Activated CD4-positive, alpha-beta T cell treated with anti-CD3 and anti-CD28 coated beads for 36 hours (primary cell): ENCODE measurements at regions not wholly inside any gene's neighbourhood (a gene's known extent, or its start where the extent isn't known, plus 50 kb on each side); places are given as distances from the start of the nearest gene placed in this dataset.

ENCODE experiments used
- ATAC-seq: fragments of 200-7000 bp; cut with Tn5 transposase; one replicate; pipeline ENCODE4 v1.10.0; 2021; ENCODE audit warnings: mild to moderate bottlenecking, moderate library complexity
- CTCF ChIA-PET: fragments of 350-600 bp; sonication (Branson Sonifier 250); formaldehyde crosslinking; loops from one replicate; lab custom pipeline; 2021; ENCODE audit warnings: antibody characterized with exemption; lab: Charles Lee
- POLR2A ChIA-PET: fragments of 350-600 bp; sonication (Branson Sonifier 250); formaldehyde crosslinking; loops from one replicate; lab custom pipeline; 2021; ENCODE audit warnings: antibody characterized with exemption, inconsistent platforms; lab: Charles Lee
- DNase-seq: peaks from one replicate; pipeline ENCODE4 v3.0.0-alpha.2; 2020
- H3K27ac Mint-ChIP-seq: one replicate; pipeline ENCODE4 v1.8.0; 2021; ENCODE audit warnings: mixed read lengths
- H3K27me3 Mint-ChIP-seq: one replicate; pipeline ENCODE4 v1.8.0; 2021; ENCODE audit warnings: mixed read lengths
- H3K36me3 Mint-ChIP-seq: one replicate; pipeline ENCODE4 v1.8.0; 2021; ENCODE audit warnings: low read depth, mixed read lengths
- H3K4me1 Mint-ChIP-seq: one replicate; pipeline ENCODE4 v1.8.0; 2021; ENCODE audit warnings: mixed read lengths
- H3K4me3 Mint-ChIP-seq: one replicate; pipeline ENCODE4 v1.8.0; 2021; ENCODE audit warnings: mild to moderate bottlenecking, moderate library complexity, mixed read lengths
- H3K9me3 Mint-ChIP-seq: one replicate; pipeline ENCODE4 v1.8.0; 2021; ENCODE audit warnings: low read depth, mixed read lengths
- intact Hi-C, 2 experiments: fragments of 100-400 bp; cut with DNase I in 1 of 2; cut with micrococcal nuclease in 1 of 2; formaldehyde crosslinking; loops; one replicate each; pipeline versions ENCODE4 v1.14.2 to v1.15.1; 2022 to 2024; cut with DNase I, micrococcal nuclease

GRCh38 chr12:86837246-86837645 lies 581.1 kb upstream of the MGAT4C start:
- Mint-ChIP-seq H3K36me3 (no peaks in the 10 kb centered on the region), H3K4me3 (no peak overlapping the region), H3K4me1 (no peaks in the 10 kb centered on the region), H3K9me3 (peaks cover 8% of the 10 kb centered on the region), H3K27me3 (no peaks in the 10 kb centered on the region), H3K27ac (no peak overlapping the region)
- ChIA-PET POLR2A (no interaction called here), CTCF (interaction anchor here (0.6 kb wide), 1 partner anchor 852 kb away, joined by 3 read pairs; no protein-coding TSS in a partner anchor)
- intact Hi-C loops = no loop called here
- ATAC-seq (no peak), DNase-seq (no peak)

- no peak overlapping the region for H3K27ac Mint-ChIP-seq
- H3K27me3 Mint-ChIP-seq = no peaks in the 10 kb centered on the region
- intact Hi-C loops = no loop called here
- no peak overlapping the region for H3K4me3 Mint-ChIP-seq
- H3K9me3 Mint-ChIP-seq = peaks cover 3% of the 10 kb centered on the region
- DNase-seq = no peak
- ChIA-PET POLR2A (no interaction called here), CTCF (no interaction called here)
- H3K36me3 Mint-ChIP-seq = no peaks in the 10 kb centered on the region
- H3K4me1 Mint-ChIP-seq = no peaks in the 10 kb centered on the region
- no peak for ATAC-seq
Observed at GRCh38 chr12:86834217-86834616, 578.0 kb upstream of the MGAT4C start.

- POLR2A ChIA-PET = no interaction called here
- CTCF ChIA-PET = no interaction called here
- ATAC-seq (no peak), DNase-seq (no peak)
- peaks cover 3% of the 10 kb centered on the region for H3K9me3 Mint-ChIP-seq
- no peaks in the 10 kb centered on the region for H3K4me1 Mint-ChIP-seq
- H3K36me3 Mint-ChIP-seq = no peaks in the 10 kb centered on the region
- H3K4me3 Mint-ChIP-seq = no peak overlapping the region
- no peak overlapping the region for H3K27ac Mint-ChIP-seq
- intact Hi-C loops = no loop called here
- no peaks in the 10 kb centered on the region for H3K27me3 Mint-ChIP-seq
Observed at GRCh38 chr12:86827409-86827808, 571.2 kb upstream of the MGAT4C start.

GRCh38 chr12:86826051-86826450 lies 569.9 kb upstream of the MGAT4C start:
- no peak overlapping the region for H3K4me3 Mint-ChIP-seq
- H3K27ac Mint-ChIP-seq = no peak overlapping the region
- ATAC-seq = no peak
- intact Hi-C loops = no loop called here
- DNase-seq = no peak
- CTCF ChIA-PET = no interaction called here
- POLR2A ChIA-PET = no interaction called here
- peaks cover 3% of the 10 kb centered on the region for H3K9me3 Mint-ChIP-seq
- no peaks in the 10 kb centered on the region for H3K4me1 Mint-ChIP-seq
- H3K36me3 Mint-ChIP-seq = no peaks in the 10 kb centered on the region
- no peaks in the 10 kb centered on the region for H3K27me3 Mint-ChIP-seq

GRCh38 chr12:86801439-86801838 lies 545.2 kb upstream of the MGAT4C start:
- no peaks in the 10 kb centered on the region for H3K27me3 Mint-ChIP-seq
- intact Hi-C loops = no loop called here
- no peak overlapping the region for H3K27ac Mint-ChIP-seq
- CTCF ChIA-PET = no interaction called here
- ATAC-seq (no peak), DNase-seq (no peak)
- POLR2A ChIA-PET = no interaction called here
- no peaks in the 10 kb centered on the region for H3K36me3 Mint-ChIP-seq
- no peak overlapping the region for H3K4me3 Mint-ChIP-seq
- no peaks in the 10 kb centered on the region for H3K4me1 Mint-ChIP-seq
- peaks cover 4% of the 10 kb centered on the region for H3K9me3 Mint-ChIP-seq

GRCh38 chr12:86799616-86800015 lies 543.4 kb upstream of the MGAT4C start:
- Mint-ChIP-seq H3K27me3 (no peaks in the 10 kb centered on the region), H3K4me1 (no peaks in the 10 kb centered on the region), H3K36me3 (no peaks in the 10 kb centered on the region), H3K9me3 (peaks cover 2% of the 10 kb centered on the region), H3K27ac (no peak overlapping the region), H3K4me3 (no peak overlapping the region)
- DNase-seq (no peak), ATAC-seq (no peak)
- ChIA-PET POLR2A (no interaction called here), CTCF (no interaction called here)
- intact Hi-C loops = no loop called here

GRCh38 chr12:86796550-86796949 lies 540.4 kb upstream of the MGAT4C start:
- Mint-ChIP-seq H3K27me3 (no peaks in the 10 kb centered on the region), H3K9me3 (peaks cover 2% of the 10 kb centered on the region), H3K4me1 (no peaks in the 10 kb centered on the region), H3K4me3 (no peak overlapping the region), H3K36me3 (no peaks in the 10 kb centered on the region), H3K27ac (no peak overlapping the region)
- CTCF ChIA-PET = no interaction called here
- DNase-seq (no peak), ATAC-seq (no peak)
- POLR2A ChIA-PET = no interaction called here
- intact Hi-C loops = no loop called here

GRCh38 chr12:86788661-86789060 lies 532.5 kb upstream of the MGAT4C start:
- H3K27me3 Mint-ChIP-seq = no peaks in the 10 kb centered on the region
- no peak overlapping the region for H3K27ac Mint-ChIP-seq
- ChIA-PET CTCF (no interaction called here), POLR2A (no interaction called here)
- no peaks in the 10 kb centered on the region for H3K9me3 Mint-ChIP-seq
- intact Hi-C loops = no loop called here
- no peak for ATAC-seq
- no peak for DNase-seq
- no peak overlapping the region for H3K4me3 Mint-ChIP-seq
- H3K4me1 Mint-ChIP-seq = no peaks in the 10 kb centered on the region
- no peaks in the 10 kb centered on the region for H3K36me3 Mint-ChIP-seq

GRCh38 chr12:86787419-86787818 lies 531.2 kb upstream of the MGAT4C start:
- Mint-ChIP-seq H3K27me3 (no peaks in the 10 kb centered on the region), H3K9me3 (no peaks in the 10 kb centered on the region), H3K36me3 (no peaks in the 10 kb centered on the region), H3K4me1 (no peaks in the 10 kb centered on the region), H3K27ac (no peak overlapping the region), H3K4me3 (no peak overlapping the region)
- CTCF ChIA-PET = no interaction called here
- ATAC-seq = no peak
- DNase-seq = no peak
- intact Hi-C loops = no loop called here
- POLR2A ChIA-PET = no interaction called here

GRCh38 chr12:86777325-86777724 lies 521.1 kb upstream of the MGAT4C start:
- no peaks in the 10 kb centered on the region for H3K4me1 Mint-ChIP-seq
- CTCF ChIA-PET = no interaction called here

GRCh38 chr12:86774841-86775388 lies 518.7 kb upstream of the MGAT4C start:
- peaks cover 5% of the 10 kb centered on the region for H3K9me3 Mint-ChIP-seq
- no peak overlapping the region for H3K27ac Mint-ChIP-seq
- DNase-seq = no peak
- H3K27me3 Mint-ChIP-seq = no peaks in the 10 kb centered on the region
- H3K36me3 Mint-ChIP-seq = no peaks in the 10 kb centered on the region
- H3K4me1 Mint-ChIP-seq = no peaks in the 10 kb centered on the region
- ATAC-seq = no peak
- CTCF ChIA-PET = no interaction called here
- H3K4me3 Mint-ChIP-seq = no peak overlapping the region
- intact Hi-C loops = no loop called here
- POLR2A ChIA-PET = no interaction called here

More at GRCh38 chr12:86777325-86777724, 521.1 kb upstream of the MGAT4C start:
- Mint-ChIP-seq H3K27ac (no peak overlapping the region), H3K4me3 (no peak overlapping the region), H3K36me3 (no peaks in the 10 kb centered on the region), H3K9me3 (peaks cover 3% of the 10 kb centered on the region), H3K27me3 (no peaks in the 10 kb centered on the region)
- POLR2A ChIA-PET = no interaction called here
- no peak for DNase-seq
- intact Hi-C loops = no loop called here
- no peak for ATAC-seq

- no peak overlapping the region for H3K27ac Mint-ChIP-seq
- POLR2A ChIA-PET = no interaction called here
- CTCF ChIA-PET = no interaction called here
Observed at GRCh38 chr12:86772696-86773095, 516.5 kb upstream of the MGAT4C start.

GRCh38 chr12:86770871-86771270 lies 514.7 kb upstream of the MGAT4C start:
- Mint-ChIP-seq H3K4me1 (no peaks in the 10 kb centered on the region), H3K9me3 (peaks cover 5% of the 10 kb centered on the region), H3K27me3 (no peaks in the 10 kb centered on the region), H3K4me3 (no peak overlapping the region), H3K27ac (no peak overlapping the region), H3K36me3 (no peaks in the 10 kb centered on the region)
- DNase-seq = no peak
- ChIA-PET CTCF (no interaction called here), POLR2A (no interaction called here)
- intact Hi-C loops = no loop called here
- ATAC-seq = no peak

More at GRCh38 chr12:86772696-86773095, 516.5 kb upstream of the MGAT4C start:
- Mint-ChIP-seq H3K9me3 (peaks cover 5% of the 10 kb centered on the region), H3K4me3 (no peak overlapping the region), H3K27me3 (no peaks in the 10 kb centered on the region), H3K4me1 (no peaks in the 10 kb centered on the region), H3K36me3 (no peaks in the 10 kb centered on the region)
- ATAC-seq (no peak), DNase-seq (no peak)
- intact Hi-C loops = no loop called here
